Activated CD8-positive, alpha-beta memory T cell treated with anti-CD3 and anti-CD28 coated beads for 24 hours (primary cell): ENCODE measurements at regions not wholly inside any gene's neighbourhood (a gene's known extent, or its start where the extent isn't known, plus 50 kb on each side); places are given as distances from the start of the nearest gene placed in this dataset.

ENCODE experiments used
- DNase-seq: peaks from one replicate; pipeline ENCODE4 v3.0.0-alpha.2; 2020

DNA sequence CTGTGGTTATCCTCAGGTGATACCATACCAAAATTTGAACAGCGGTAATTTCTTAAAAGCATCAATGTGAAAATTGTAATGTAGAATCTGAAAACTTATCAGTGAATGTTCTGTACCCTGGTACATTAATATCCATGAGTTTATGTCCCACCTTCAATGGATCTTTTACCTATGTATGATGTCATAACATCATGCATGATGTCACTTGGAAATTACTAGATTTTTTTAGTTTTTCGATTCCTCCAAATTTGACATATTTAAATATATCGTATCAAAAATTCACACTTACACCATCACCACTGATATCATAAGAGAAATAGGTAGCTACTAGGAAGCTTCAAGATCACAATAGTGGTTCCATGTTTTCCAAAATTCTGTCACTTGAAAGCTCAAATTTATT is 95.0 kb upstream of the AKR1E2 start:
- no peak for DNase-seq

DNA sequence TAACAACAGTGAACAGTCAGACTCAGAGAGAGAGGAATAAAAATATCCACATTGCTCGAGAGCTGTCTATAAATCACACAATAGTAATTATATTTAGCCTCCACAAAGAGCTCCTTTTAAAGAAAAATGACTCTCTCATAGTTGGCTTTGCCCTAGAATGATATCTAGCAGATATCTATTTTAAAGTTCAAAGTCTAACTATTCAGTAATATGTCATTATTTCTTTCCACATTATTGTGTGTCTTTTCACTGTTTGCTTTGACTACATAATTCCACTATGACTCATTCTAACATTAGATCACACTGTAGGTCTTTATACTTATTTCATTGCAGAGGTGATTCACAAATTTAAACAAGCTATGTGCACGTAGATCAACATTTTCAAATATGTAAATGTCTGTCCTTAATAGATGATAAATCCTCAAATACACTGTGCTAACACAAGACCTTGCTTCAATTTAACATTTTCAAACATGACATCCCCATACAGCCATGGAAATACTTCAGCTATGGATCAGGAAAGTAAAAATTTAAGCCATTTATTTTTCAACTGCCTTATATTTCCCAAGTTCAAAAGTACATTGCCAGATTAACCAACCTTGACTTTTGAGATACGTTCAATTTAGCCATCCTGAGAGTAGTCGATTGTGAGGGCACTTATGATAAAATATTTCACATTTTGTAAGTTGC is 99.9 kb upstream of the AKR1E2 start:
- no peak for DNase-seq

GRCh38 chr10:4723860-4724259 is 102.1 kb upstream of the AKR1E2 start:
- DNase-seq = no peak

DNA sequence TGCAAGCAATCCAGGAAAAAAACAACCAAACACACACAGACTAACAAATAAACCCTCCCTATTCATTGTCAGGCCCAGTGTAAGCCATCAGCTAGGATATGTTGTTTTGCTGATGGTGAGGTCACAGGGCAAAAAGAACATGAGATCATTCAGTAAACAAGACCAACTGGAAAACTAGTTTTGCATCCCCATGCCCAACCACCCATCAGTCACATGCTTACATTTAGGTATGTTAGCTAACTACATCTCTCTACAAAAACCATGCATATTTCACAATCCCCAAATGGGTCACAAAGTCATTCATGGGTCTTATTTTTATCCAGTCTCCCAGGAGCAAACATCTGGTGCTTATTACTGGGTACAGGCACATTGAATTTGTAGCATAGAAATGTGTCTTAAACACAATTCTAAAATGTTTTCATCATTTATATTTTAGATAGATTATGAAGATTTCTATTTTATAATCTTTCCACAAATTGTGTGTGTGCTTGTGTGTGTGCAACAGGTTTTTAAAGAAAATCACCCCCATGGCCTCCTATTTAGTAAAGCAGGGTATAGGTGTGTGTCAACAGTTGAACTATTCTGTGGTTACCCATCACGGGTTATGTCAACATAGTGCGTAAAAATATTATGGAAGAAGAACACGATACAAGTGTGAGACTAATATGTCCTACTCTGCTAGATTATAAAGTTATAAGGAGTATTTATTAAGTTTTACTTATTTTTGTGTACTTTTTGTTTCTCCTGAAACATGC is 103.8 kb upstream of the AKR1E2 start:
- no peak for DNase-seq

- no peak for DNase-seq
Measured at GRCh38 chr10:4720463-4720862, 105.5 kb upstream of the AKR1E2 start.

- no peak for DNase-seq
Measured at GRCh38 chr10:4719671-4720070, 106.3 kb upstream of the AKR1E2 start.

DNA sequence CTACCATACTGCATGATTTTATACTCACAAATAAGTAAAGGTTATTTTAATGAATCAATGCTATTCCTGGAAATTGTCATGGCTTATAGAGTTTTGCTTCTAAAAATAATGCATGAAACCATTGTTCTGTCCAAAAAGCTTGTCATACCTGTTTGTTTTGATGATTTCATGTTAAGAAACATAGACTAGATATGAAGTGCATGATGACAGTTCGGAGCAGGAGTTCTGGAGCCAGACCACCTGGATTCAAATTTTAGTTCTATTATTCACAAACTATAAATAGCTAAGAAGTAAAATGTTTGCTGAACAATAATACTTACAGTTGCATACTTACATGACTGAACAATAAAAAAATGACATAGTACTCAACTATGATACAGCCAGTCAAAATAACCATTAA is 107.0 kb upstream of the AKR1E2 start:
- no peak for DNase-seq

DNA sequence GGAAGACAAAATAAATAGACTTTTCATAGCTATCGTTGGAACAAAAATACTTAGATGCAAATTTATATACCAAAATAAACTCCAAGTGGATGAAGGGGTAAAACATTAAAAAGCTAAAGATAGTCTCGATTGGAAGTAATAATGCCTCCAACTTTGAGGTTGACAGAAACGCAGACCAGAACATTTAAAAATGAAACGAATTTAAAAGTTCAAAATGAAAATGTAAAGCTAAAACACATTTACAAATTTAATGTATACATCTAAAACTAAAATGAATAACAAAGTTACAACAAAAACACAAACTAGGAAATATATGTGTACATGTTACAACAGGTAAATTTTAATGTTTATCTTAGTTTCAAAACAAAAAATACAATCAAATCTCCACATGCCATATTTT is 107.5 kb upstream of the AKR1E2 start:
- DNase-seq = no peak

GRCh38 chr10:4717670-4718069 is 108.3 kb upstream of the AKR1E2 start:
- no peak for DNase-seq

GRCh38 chr10:4710858-4711257 is 115.1 kb upstream of the AKR1E2 start:
- no peak for DNase-seq

- no peak for DNase-seq
Measured at GRCh38 chr10:4708123-4708759, 117.8 kb upstream of the AKR1E2 start.

DNA sequence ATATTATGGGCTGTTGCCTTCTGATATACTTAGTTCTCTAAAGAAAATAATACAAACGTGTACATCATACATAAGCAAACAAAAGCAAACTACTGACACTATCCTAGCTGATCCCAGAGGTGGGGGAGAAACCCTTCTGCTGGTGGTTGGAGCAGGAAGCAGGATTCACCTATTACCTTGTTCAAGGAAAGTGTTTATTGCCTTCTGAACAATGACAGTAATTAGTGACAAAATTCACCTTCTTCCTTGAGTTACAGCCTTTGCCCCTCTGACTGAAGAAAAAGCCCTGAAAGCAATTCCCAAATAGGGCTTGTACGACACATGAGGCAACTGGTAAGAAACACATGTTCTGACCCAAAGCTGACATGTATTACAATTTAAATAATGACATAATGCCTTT is 118.8 kb upstream of the AKR1E2 start:
- no peak for DNase-seq

DNA sequence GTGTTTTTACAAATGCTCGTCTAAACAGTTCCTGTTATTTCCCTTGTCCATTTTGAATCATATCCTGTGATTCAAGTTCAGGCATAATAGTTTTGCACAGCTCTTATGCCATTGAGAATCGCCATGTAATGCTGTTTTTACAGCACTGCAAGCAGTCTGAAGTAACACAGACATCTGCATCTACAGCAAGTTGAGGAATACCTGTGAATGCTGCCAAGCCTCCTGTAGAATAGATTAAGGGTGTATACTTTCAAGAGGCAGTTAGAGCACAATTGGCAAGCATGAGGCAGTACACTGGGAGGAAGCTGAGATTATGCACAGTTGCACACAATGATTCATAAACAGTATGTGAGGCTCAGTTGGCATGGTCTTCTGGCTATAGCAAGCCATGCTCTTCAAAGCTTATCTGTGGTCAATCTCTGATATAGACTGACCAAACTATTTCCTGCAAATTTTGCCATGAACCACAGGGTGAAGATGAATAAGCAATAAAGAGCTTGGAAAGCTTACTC is 121.9 kb upstream of the AKR1E2 start:
- no peak for DNase-seq

DNA sequence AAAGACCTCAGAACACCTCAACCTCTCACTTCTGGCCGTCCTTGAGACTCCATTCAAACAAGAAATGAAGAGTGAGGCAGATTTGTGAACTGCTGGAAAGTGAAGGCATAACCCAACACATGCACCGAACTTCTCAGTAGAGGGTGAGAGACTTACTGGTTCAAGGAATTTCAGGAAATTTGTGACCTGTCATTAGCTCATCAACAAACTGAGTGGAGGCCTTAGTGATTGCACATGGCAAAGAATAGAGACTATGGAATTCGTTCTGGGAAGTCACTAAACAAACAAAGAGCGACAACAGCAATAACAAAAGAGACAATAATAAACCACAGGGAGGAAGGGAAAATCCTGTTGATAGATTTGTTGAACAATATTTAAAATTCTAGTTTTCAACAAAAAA is 125.0 kb upstream of the AKR1E2 start:
- no peak for DNase-seq

- no peak for DNase-seq
Measured at GRCh38 chr10:4699950-4700730, 125.9 kb upstream of the AKR1E2 start.

DNA sequence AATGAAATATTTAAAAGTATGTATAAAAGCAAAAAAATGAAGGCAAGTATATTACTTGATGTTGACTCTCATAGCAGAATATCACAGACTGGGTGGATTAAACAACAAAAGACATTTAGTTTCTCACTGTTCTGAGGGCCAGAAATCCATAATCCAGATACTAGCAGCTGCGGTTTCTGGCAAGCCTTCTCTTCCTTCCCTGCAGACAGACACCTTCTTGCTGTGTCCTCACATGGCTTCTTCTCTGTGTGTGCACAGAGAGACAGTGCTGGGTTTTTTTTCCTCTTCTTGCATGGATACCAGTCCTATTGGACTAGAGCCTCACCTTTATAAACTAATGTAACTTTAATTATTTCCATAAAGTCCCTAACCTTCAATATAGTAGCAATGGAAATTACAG is 127.9 kb upstream of the AKR1E2 start:
- no peak for DNase-seq

DNA sequence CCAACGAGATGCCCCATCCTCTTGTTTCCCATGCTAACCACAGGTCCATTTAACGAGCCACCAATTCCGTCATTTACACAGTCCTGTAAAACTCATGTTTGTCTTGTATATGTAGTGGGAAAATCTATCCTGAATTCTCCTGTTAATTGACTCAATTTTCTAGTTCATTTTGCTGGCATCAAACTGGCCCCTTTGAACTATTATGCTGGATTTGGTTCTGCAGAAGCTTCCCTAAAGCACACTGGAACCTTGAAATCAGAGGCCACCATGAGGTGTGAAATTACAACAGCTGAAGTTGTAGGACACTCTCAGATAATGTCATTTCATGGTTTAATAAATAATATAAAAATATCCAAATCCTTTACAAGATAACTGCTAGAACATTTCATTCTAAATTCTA is 129.8 kb upstream of the AKR1E2 start:
- no peak for DNase-seq

DNA sequence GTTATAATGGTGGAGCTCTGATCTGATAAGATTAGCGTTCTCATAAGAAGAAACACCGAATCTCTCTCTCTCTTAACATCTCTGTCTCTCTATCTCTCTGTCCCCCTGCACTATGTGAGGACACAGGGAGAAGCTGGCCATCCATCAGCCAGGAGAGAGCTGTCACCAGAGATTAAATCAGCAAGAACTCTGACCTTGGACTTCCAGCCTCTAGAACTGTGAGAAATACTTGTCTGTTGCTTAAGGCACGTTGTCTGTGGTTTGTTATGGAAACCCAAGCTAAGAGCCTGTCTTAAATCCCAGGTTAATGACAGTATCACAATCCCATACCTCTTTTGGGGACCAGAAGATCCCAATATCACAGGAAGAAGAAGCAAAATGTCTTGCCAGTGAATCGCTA is 132.0 kb upstream of the AKR1E2 start:
- no peak for DNase-seq

GRCh38 chr10:4692206-4692605 is 133.8 kb upstream of the AKR1E2 start:
- DNase-seq = no peak

DNA sequence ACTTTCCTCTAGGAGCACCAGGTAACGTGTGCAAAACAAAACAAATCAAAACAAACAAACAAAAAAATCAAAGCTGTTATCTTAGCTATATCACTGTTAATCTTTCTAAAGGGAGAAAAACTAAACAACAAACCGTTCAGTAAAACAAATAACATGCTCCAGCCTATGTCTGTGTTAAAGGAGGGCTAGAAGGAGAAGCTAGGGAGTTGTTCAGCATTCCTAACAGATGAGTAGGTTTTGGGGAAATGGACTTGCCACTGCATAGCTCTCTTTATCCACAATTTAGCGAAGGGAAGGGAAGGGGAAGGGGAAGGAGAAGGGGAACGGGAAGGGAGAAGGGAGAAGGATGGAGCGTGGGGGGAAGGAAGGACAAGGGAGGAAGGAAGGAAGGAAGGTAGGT is 134.2 kb upstream of the AKR1E2 start:
- no peak for DNase-seq

- no peak for DNase-seq
Measured at GRCh38 chr10:4691301-4691700, 134.7 kb upstream of the AKR1E2 start.

DNA sequence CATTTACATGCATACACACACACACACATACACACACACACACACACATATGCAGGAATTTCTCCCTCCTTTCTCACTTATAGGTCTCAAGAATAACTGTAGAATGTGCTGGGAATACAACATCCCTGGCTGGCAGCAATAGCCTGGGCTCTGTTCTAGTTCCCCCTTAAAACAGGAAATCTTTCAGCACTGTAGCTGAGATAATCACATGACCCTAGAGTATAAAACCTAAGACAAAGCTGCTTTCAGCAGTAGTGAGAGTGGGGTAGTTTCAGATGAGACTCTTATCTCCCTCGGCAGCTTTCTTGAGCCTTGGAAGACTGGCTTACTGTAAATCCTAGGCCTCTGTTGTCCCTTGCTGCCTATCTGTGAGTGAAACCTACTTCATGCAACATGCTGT is 137.4 kb upstream of the AKR1E2 start:
- DNase-seq = no peak

DNA sequence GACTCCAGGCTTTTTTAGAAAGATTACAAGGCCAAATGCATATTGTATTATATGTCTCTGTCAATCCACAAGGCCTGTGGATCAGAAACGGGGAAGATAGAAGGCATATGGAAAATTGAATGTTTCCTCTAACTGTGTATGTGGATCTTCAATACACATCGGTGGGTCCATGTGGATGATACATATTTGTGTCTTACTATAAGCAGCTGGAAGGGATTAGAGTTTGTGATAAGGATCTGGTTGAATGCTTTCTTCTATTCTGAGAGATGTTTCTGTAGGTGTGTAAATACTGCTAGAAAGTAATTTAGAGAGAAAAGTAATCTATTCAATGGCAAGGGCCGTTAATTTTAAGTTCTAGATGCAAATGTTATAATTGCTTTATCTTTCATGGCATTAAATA is 137.8 kb upstream of the AKR1E2 start:
- no peak for DNase-seq
